ENCODE measurements at regions not wholly inside any gene's neighbourhood (a gene's known extent, or its start where the extent isn't known, plus 50 kb on each side); places are given as distances from the start of the nearest gene placed in this dataset.

DNA sequence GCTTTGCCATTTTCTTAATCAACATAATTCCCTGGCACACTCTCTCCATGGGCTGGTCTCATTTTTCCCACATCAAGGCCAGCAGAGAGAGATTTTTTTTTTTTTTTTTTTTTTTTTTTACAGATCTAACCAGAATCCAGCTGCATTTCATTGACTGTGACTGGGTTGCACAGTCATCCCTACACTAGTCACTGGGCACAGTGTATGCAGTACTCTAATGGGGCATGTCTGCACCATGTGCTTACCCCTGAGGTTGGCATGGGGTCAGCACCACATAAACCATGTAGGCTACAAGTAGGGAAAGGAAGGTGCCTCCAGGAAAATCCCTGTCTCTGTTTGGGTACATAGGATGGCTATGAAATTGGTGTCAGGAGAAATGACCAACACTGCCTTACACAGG, 64.1 kb upstream of the LRP8 start:
- no peak overlapping the region for H3K9ac ChIP-seq (ENCODE audit: control insufficient read depth, insufficient read depth, low read length)
- POLR2A ChIA-PET: no interaction called here
- no peaks in the 10 kb centered on the region; the same call in 2 of the 3 replicates for H3K9me3 ChIP-seq (replicated peaks; ENCODE audit: control insufficient read depth, insufficient read depth, low read length)
- no peak overlapping the region for H3K27ac ChIP-seq (ENCODE audit: control insufficient read depth, insufficient read depth)
- BruUV-seq (replicated peaks): no TSS peak
- RAD21 ChIA-PET (ENCODE audit: unreplicated experiment): interaction anchor here (0.6 to 7.0 kb wide), 6 partner anchors 11 to 113 kb away, joined by 3 to 105 read pairs (median 12); no protein-coding TSS in a partner anchor
- CTCF ChIA-PET: interaction anchor here (1.2 to 10.2 kb wide), 10 partner anchors 12 to 112 kb away, joined by 3 to 185 read pairs (median 8); no protein-coding TSS in a partner anchor
- DNase-seq (ENCODE audit: low read depth, low spot score) (no peak), FAIRE-seq (no peak), ATAC-seq (no peak)
- no peaks in the 10 kb centered on the region for H3K36me3 ChIP-seq (ENCODE audit: control insufficient read depth in 2 of 2, insufficient read depth in 2 of 2, low read length in 1 of 2)
- H3K79me2 ChIP-seq (ENCODE audit: control insufficient read depth, insufficient read depth, low read length): no peaks in the 10 kb centered on the region
- H3K4me3 ChIP-seq: no peak overlapping the region
- no peak overlapping the region for H3K4me2 ChIP-seq (ENCODE audit: control insufficient read depth, insufficient read depth)
- H4K20me1 ChIP-seq (ENCODE audit: control insufficient read depth, insufficient read depth): no peaks in the 10 kb centered on the region
- TF ChIP-seq ZBED1 (IDR thresholded peaks at IDR 0.05; ENCODE audit: borderline replicate concordance) (no peak), EP300 (IDR thresholded peaks at IDR 0.05; ENCODE audit: borderline replicate concordance in 1 of 2, control insufficient read depth in 1 of 2, low read depth in 2 of 2, low read length in 2 of 2) (no peak), BMI1 (IDR thresholded peaks at IDR 0.05; ENCODE audit: borderline replicate concordance) (no peak), SMAD5 (IDR thresholded peaks at IDR 0.05; ENCODE audit: low read depth) (no peak)
- TF ChIP-seq, protein P1, sequence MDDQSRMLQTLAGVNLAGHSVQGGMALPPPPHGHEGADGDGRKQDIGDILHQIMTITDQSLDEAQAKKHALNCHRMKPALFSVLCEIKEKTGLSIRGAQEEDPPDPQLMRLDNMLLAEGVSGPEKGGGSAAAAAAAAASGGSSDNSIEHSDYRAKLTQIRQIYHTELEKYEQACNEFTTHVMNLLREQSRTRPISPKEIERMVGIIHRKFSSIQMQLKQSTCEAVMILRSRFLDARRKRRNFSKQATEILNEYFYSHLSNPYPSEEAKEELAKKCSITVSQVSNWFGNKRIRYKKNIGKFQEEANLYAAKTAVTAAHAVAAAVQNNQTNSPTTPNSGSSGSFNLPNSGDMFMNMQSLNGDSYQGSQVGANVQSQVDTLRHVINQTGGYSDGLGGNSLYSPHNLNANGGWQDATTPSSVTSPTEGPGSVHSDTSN (IDR thresholded peaks at IDR 0.05; ENCODE audit: insufficient replicate concordance, low read depth, low read length): no peak
- SMC1A ChIA-PET (ENCODE audit: uncharacterized antibody, unreplicated experiment): interaction anchor here (0.6 to 8.0 kb wide), 6 partner anchors 18 to 1441 kb away, joined by 3 to 107 read pairs (median 8); no protein-coding TSS in a partner anchor
- H2AFZ ChIP-seq (ENCODE audit: control insufficient read depth, low read depth, low read length): no peak overlapping the region
- in situ Hi-C loops (cut with MboI) (loop anchor here (5.0 kb wide), 1 partner anchor 115 kb away; no protein-coding TSS in a partner anchor), intact Hi-C loops (cut with micrococcal nuclease; ENCODE audit: unreplicated experiment) (loop anchor here (5.0 kb wide), 1 partner anchor 65 kb away; the partner anchor contains the start of gene LRP8)
- no peaks in the 10 kb centered on the region; a peak in 2 of 4 replicates for H3K27me3 ChIP-seq (replicated peaks in 1 of 2; ENCODE audit: control insufficient read depth in 2 of 2, insufficient read depth in 2 of 2, low read length in 1 of 2)
- peaks cover 6% of the 10 kb centered on the region for H3K4me1 ChIP-seq (ENCODE audit: control insufficient read depth, insufficient read depth, low read length)

DNA sequence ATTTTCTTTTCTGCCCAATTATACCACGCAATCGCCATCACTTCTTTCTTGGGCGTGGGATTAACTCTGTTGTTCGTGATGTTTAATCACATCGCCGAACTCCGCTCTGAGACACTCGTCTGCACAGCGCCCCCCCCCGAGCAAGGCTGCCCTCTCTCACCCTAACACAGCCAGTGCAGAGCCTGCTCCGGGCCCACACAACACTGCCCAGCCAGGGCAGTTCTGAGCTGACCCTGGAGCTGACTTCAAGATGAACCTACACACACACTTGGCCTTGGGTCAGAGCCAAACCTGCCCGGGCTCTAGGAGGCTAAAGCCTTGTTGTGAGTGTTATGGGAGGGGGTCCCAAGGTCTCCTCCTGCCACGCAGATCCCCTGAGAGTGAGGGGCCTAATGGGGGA, 64.6 kb upstream of the LRP8 start:
- ChIA-PET POLR2A (no interaction called here), RAD21 (ENCODE audit: unreplicated experiment) (interaction anchor here (0.6 to 7.0 kb wide), 12 partner anchors 10 to 137 kb away, joined by 3 to 105 read pairs (median 9); no protein-coding TSS in a partner anchor), CTCF (interaction anchor here (0.7 to 10.2 kb wide), 23 partner anchors 11 to 458 kb away, joined by 3 to 185 read pairs (median 4); no protein-coding TSS in a partner anchor), SMC1A (ENCODE audit: uncharacterized antibody, unreplicated experiment) (interaction anchor here (0.6 to 8.0 kb wide), 17 partner anchors 10 to 1440 kb away, joined by 3 to 107 read pairs (median 4); no protein-coding TSS in a partner anchor)
- no peak overlapping the region for H2AFZ ChIP-seq (ENCODE audit: control insufficient read depth, low read depth, low read length)
- in situ Hi-C loops (cut with MboI) (loop anchor here (5.0 kb wide), 1 partner anchor 115 kb away; no protein-coding TSS in a partner anchor), intact Hi-C loops (cut with micrococcal nuclease; ENCODE audit: unreplicated experiment) (loop anchor here (5.0 kb wide), 1 partner anchor 65 kb away; the partner anchor contains the start of gene LRP8)
- DNase-seq (ENCODE audit: low read depth, low spot score) (no peak), ATAC-seq (no peak), FAIRE-seq (no peak)
- H3K9ac ChIP-seq (ENCODE audit: control insufficient read depth, insufficient read depth, low read length): no peak overlapping the region
- H3K9me3 ChIP-seq (replicated peaks; ENCODE audit: control insufficient read depth, insufficient read depth, low read length): no peaks in the 10 kb centered on the region
- BruUV-seq (replicated peaks): no TSS peak
- no peaks in the 10 kb centered on the region for H4K20me1 ChIP-seq (ENCODE audit: control insufficient read depth, insufficient read depth)
- no peaks in the 10 kb centered on the region; a peak in 2 of 4 replicates for H3K27me3 ChIP-seq (replicated peaks in 1 of 2; ENCODE audit: control insufficient read depth in 2 of 2, insufficient read depth in 2 of 2, low read length in 1 of 2)
- TF ChIP-seq NR2F1 (conservative IDR thresholded peaks at IDR 0.05) (no peak), PAX8 (IDR thresholded peaks at IDR 0.05) (no peak), EGR1 (IDR thresholded peaks at IDR 0.05; ENCODE audit: borderline replicate concordance in 1 of 2, low read depth in 2 of 2, low read length in 2 of 2) (no peak), TCF7 (IDR thresholded peaks at IDR 0.05; ENCODE audit: borderline replicate concordance) (no peak), NBN (IDR thresholded peaks at IDR 0.05) (no peak), SMAD5 (IDR thresholded peaks at IDR 0.05; ENCODE audit: low read depth) (no peak), PAX5 (IDR thresholded peaks at IDR 0.05; ENCODE audit: borderline replicate concordance, low read depth, low read length) (no peak), KLF5 (IDR thresholded peaks at IDR 0.05; ENCODE audit: partially characterized antibody) (no peak), EP300 (IDR thresholded peaks at IDR 0.05; ENCODE audit: borderline replicate concordance in 1 of 2, control insufficient read depth in 1 of 2, low read depth in 2 of 2, low read length in 2 of 2) (no peak), TCF3 (IDR thresholded peaks at IDR 0.05; ENCODE audit: borderline replicate concordance, insufficient read depth, low read depth, low read length) (no peak), SREBF1 (IDR thresholded peaks at IDR 0.05; ENCODE audit: low read length) (no peak), HDAC6 (IDR thresholded peaks at IDR 0.05; ENCODE audit: unreplicated experiment) (no peak)
- H3K27ac ChIP-seq (ENCODE audit: control insufficient read depth, insufficient read depth): no peak overlapping the region
- peaks cover 6% of the 10 kb centered on the region for H3K4me1 ChIP-seq (ENCODE audit: control insufficient read depth, insufficient read depth, low read length)
- H3K4me2 ChIP-seq (ENCODE audit: control insufficient read depth, insufficient read depth): no peak overlapping the region
- 78% methylated on average over 13 of the region's 13 CpGs for WGBS (ENCODE audit: insufficient coverage, insufficient replicate concordance, low lambda C conversion rate, missing lambda C conversion rate)
- no peaks in the 10 kb centered on the region for H3K79me2 ChIP-seq (ENCODE audit: control insufficient read depth, insufficient read depth, low read length)
- H3K4me3 ChIP-seq: no peak overlapping the region
- no peaks in the 10 kb centered on the region for H3K36me3 ChIP-seq (ENCODE audit: control insufficient read depth in 2 of 2, insufficient read depth in 2 of 2, low read length in 1 of 2)
